ENCODE measurements at regions not wholly inside any gene's neighbourhood (a gene's known extent, or its start where the extent isn't known, plus 50 kb on each side); places are given as distances from the start of the nearest gene placed in this dataset.

DNA sequence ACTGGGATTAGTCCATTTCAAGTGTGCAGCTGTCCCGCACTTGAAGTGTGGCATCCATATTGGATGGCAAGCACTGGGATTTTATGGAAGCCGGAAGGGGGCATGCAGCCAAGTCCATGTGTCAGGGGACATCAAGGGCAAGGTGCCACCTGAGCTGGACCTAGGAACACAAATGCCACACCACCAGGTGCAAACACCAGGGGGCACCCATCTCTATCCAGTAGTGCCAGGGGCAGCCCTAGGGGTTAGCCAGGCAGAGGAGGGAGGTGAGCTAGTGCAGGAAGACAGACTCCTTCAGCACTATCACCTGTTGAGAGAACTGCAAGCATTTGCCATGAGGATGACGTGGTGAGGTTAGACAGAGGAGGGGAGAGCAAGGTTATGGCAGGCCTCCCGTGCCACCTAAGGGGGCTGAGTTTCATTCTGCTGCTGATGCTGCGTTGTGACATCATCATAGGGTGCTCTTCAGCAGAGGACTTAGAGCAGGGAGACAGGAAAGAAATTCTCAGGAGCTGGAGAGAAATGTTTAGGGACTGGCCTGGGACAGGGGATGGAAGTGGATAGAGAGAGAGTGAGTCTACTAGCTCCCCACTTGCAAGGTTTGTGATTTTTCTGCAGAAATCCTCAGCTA, 192.6 kb upstream of the SLC24A3 start:
- DNase-seq (ENCODE audit: low read depth in 1 of 2, low spot score in 1 of 2): no peak

DNA sequence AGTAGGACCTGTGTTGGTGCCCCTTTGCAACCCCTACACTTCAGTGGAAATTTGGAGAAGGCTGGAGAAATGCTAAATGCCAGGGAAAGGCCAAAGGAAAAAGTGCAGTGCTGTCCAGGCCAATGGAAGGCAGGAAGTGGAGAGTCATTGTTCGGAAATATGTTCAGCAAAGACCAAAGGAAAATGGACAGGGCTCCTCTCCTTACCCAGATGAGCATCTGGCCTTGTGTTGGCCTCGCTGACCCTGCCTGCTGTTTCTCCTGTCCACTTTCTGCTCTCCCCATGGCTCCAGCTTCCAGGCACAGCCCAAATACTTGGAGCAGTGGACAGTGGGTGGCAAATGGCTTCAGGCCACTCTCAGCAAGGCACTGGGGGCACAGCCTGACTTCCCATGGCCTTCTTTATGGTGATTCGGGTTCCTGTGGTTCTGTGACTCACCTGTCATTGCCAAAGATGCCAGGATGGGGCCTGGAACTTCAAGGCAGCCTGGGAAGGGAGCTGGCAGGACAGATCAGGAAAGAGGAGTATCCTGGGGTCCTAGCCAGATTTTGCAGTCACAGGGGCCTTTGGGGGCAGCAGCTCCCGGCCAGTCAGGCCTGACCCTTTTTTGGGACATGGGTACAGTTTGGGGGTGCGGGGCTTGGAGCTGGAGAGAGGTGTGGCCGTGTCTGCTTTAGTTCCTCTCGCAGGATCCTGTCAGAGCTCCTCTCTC, 190.9 kb upstream of the SLC24A3 start:
- no peak overlapping the region for H3K27ac ChIP-seq (replicated peaks)
- no peaks in the 10 kb centered on the region for H3K27me3 ChIP-seq (ENCODE audit: insufficient read depth, poor library complexity, severe bottlenecking)
- no peak for DNase-seq (ENCODE audit: low read depth in 1 of 2, low spot score in 1 of 2)
- no peak overlapping the region for H3K4me3 ChIP-seq (replicated peaks; ENCODE audit: insufficient read depth, low read length)
- TF ChIP-seq GABPA (IDR thresholded peaks at IDR 0.05; ENCODE audit: low read depth): no peak

More for the DNA sequence above, 192.6 kb upstream of the SLC24A3 start:
- Histone ChIP-seq H3K27me3 (ENCODE audit: insufficient read depth, poor library complexity, severe bottlenecking) (no peaks in the 10 kb centered on the region), H3K27ac (replicated peaks) (no peak overlapping the region), H3K4me3 (replicated peaks; ENCODE audit: insufficient read depth, low read length) (no peak overlapping the region)
- no peak for TF ChIP-seq POLR2AphosphoS5 (IDR thresholded peaks at IDR 0.05; ENCODE audit: low read depth)
- TF ChIP-seq, protein P1, sequence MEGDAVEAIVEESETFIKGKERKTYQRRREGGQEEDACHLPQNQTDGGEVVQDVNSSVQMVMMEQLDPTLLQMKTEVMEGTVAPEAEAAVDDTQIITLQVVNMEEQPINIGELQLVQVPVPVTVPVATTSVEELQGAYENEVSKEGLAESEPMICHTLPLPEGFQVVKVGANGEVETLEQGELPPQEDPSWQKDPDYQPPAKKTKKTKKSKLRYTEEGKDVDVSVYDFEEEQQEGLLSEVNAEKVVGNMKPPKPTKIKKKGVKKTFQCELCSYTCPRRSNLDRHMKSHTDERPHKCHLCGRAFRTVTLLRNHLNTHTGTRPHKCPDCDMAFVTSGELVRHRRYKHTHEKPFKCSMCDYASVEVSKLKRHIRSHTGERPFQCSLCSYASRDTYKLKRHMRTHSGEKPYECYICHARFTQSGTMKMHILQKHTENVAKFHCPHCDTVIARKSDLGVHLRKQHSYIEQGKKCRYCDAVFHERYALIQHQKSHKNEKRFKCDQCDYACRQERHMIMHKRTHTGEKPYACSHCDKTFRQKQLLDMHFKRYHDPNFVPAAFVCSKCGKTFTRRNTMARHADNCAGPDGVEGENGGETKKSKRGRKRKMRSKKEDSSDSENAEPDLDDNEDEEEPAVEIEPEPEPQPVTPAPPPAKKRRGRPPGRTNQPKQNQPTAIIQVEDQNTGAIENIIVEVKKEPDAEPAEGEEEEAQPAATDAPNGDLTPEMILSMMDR (IDR thresholded peaks at IDR 0.05; ENCODE audit: insufficient read depth, low read length): no peak
- TF ChIP-seq, protein P2, sequence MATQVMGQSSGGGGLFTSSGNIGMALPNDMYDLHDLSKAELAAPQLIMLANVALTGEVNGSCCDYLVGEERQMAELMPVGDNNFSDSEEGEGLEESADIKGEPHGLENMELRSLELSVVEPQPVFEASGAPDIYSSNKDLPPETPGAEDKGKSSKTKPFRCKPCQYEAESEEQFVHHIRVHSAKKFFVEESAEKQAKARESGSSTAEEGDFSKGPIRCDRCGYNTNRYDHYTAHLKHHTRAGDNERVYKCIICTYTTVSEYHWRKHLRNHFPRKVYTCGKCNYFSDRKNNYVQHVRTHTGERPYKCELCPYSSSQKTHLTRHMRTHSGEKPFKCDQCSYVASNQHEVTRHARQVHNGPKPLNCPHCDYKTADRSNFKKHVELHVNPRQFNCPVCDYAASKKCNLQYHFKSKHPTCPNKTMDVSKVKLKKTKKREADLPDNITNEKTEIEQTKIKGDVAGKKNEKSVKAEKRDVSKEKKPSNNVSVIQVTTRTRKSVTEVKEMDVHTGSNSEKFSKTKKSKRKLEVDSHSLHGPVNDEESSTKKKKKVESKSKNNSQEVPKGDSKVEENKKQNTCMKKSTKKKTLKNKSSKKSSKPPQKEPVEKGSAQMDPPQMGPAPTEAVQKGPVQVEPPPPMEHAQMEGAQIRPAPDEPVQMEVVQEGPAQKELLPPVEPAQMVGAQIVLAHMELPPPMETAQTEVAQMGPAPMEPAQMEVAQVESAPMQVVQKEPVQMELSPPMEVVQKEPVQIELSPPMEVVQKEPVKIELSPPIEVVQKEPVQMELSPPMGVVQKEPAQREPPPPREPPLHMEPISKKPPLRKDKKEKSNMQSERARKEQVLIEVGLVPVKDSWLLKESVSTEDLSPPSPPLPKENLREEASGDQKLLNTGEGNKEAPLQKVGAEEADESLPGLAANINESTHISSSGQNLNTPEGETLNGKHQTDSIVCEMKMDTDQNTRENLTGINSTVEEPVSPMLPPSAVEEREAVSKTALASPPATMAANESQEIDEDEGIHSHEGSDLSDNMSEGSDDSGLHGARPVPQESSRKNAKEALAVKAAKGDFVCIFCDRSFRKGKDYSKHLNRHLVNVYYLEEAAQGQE (IDR thresholded peaks at IDR 0.05; ENCODE audit: insufficient replicate concordance, low read depth): no peak
- no peak for TF ChIP-seq GABPA (IDR thresholded peaks at IDR 0.05; ENCODE audit: low read depth)
- TF ChIP-seq SPI1 (IDR thresholded peaks at IDR 0.05; ENCODE audit: borderline replicate concordance, low read depth): no peak

DNA sequence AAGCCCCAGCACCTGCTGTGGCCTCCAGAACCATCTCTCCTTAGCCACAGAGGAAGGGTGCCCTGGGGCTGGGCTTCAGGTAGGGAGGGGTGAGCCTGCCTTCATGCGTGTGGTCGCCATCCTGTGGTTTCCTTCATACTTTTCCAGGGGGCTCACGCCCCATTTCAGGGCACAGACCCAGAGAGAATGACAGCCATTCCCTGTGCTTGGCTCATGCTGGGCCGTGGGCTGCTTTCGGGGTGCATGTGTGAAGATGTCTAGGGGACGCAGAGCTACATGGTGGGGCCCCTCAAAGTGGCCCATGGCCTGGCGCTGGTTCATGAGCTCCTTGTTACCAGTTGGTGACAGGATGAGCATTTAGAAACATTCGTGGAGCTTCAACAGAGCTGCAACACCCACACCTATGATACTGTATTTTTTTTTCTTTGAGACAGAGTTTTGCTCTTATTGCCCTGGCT, 190.3 kb upstream of the SLC24A3 start:
- Histone ChIP-seq H3K4me3 (replicated peaks; ENCODE audit: insufficient read depth, low read length) (no peak overlapping the region), H3K27me3 (ENCODE audit: insufficient read depth, poor library complexity, severe bottlenecking) (no peaks in the 10 kb centered on the region), H3K27ac (replicated peaks) (no peak overlapping the region)
- no peak for DNase-seq (ENCODE audit: low read depth in 1 of 2, low spot score in 1 of 2)
- TF ChIP-seq GABPA (IDR thresholded peaks at IDR 0.05; ENCODE audit: low read depth) (no peak), SPI1 (IDR thresholded peaks at IDR 0.05; ENCODE audit: borderline replicate concordance, low read depth) (no peak), POLR2AphosphoS5 (IDR thresholded peaks at IDR 0.05; ENCODE audit: low read depth) (no peak)
- TF ChIP-seq, protein P1 (IDR thresholded peaks at IDR 0.05; ENCODE audit: insufficient read depth, low read length): no peak
- TF ChIP-seq, protein P2 (IDR thresholded peaks at IDR 0.05; ENCODE audit: insufficient replicate concordance, low read depth): no peak

DNA sequence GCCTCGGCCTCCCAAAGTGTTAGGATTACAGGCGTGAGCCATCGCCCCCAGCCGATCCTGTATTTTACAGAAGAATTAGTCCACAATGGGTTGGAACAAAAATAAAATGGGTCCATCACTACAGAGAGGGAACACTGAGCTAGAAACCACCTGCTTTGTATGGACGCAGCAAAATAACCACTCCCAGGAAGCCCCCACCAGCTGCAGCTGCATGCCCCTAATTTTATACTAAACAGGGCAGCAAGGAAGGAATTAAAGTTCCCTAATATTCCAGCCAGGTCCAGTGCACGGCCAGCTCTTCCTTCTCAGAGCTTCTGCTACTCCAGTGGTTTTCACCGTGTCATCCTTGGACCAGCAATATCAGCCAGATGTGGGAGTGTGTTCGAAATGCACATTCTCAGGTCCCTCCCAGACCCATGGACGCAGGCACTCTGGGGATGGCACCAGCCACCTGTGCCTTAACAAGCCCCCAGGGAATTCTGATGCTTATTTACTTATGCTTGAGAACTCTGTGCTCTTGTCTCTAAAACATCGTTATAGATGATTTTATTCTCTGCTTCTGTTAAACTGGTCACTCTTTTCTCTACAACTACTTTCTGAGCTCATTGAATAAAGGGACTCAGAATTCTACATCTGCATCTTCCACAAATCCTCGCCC, 189.5 kb upstream of the SLC24A3 start:
- Histone ChIP-seq H3K27me3 (ENCODE audit: insufficient read depth, poor library complexity, severe bottlenecking) (no peaks in the 10 kb centered on the region), H3K4me3 (replicated peaks; ENCODE audit: insufficient read depth, low read length) (no peak overlapping the region), H3K27ac (replicated peaks) (no peak overlapping the region)
- TF ChIP-seq, protein P1 (IDR thresholded peaks at IDR 0.05; ENCODE audit: insufficient read depth, low read length): no peak
- TF ChIP-seq POLR2AphosphoS5 (IDR thresholded peaks at IDR 0.05; ENCODE audit: low read depth): no peak
- no peak for TF ChIP-seq GABPA (IDR thresholded peaks at IDR 0.05; ENCODE audit: low read depth)
- TF ChIP-seq SPI1 (IDR thresholded peaks at IDR 0.05; ENCODE audit: borderline replicate concordance, low read depth): no peak
- TF ChIP-seq, protein P2 (IDR thresholded peaks at IDR 0.05; ENCODE audit: insufficient replicate concordance, low read depth): no peak
- no peak for DNase-seq (ENCODE audit: low read depth in 1 of 2, low spot score in 1 of 2)

Data from HL-60 (cell line).